IMR-90 (cell line): ENCODE measurements at regions not wholly inside any gene's neighbourhood (a gene's known extent, or its start where the extent isn't known, plus 50 kb on each side); places are given as distances from the start of the nearest gene placed in this dataset.

ENCODE experiments used
- CEBPB ChIP-seq: IDR thresholded peaks from 2 replicates; pipeline ENCODE4 v1.6.1; 2012; ENCODE audit warnings: low read depth, low read length, improper control_type of control experiment
- FOS ChIP-seq: fragments of 150-350 bp; IDR thresholded peaks from 2 replicates; pipeline ENCODE4 v1.6.1; 2016; ENCODE audit warnings: low read depth, low read length
- MAFK ChIP-seq: IDR thresholded peaks from 2 replicates; pipeline ENCODE4 v1.6.1; 2012; ENCODE audit warnings: low read depth, low read length, improper control_type of control experiment
- MXI1 ChIP-seq: IDR thresholded peaks from 2 replicates; pipeline ENCODE4 v1.6.1; 2012; ENCODE audit warnings: low read depth, mild to moderate bottlenecking, low read length, moderate library complexity, borderline replicate concordance
- POLR2A ChIP-seq: IDR thresholded peaks from 2 replicates; pipeline ENCODE4 v1.6.1; 2012; ENCODE audit warnings: mild to moderate bottlenecking, low read depth, low read length
- SMC3 ChIP-seq: fragments of 150-350 bp; IDR thresholded peaks from 2 replicates; pipeline ENCODE4 v1.6.1; 2016; ENCODE audit warnings: low read depth, mild to moderate bottlenecking, antibody characterized with exemption, low read length, moderate library complexity
- USF2 ChIP-seq: fragments of 150-350 bp; IDR thresholded peaks from 2 replicates; pipeline ENCODE4 v1.6.1; 2017; ENCODE audit warnings: mild to moderate bottlenecking, antibody characterized with exemption, low read length, low read depth
- TF ChIP-seq, protein P1 (sequence below): conservative IDR thresholded peaks from 2 replicates; pipeline ENCODE4 v1.5.1; 2012; ENCODE audit warnings: mild to moderate bottlenecking, low read depth, low read length, improper control_type of control experiment

DNA sequence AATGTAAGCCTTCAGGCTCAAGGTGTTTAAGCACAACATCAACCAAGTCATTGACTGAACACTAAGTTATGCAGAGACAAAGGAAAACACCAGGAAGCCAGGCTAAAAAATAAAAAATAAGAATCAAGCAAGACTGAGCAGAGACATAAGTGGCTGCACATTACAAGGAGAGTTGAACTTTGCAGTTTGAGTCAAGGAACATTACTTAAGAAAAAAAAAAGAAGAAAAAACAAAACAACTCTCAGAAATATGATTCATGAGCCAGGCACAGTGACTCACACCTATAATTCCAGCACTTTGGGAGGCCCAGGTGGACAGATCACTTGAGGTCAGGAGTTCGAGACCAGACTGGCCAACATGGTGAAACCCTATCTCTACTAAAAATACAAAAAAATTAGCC lies 168.1 kb downstream of the C16orf95 start:
- TF ChIP-seq, protein P1, sequence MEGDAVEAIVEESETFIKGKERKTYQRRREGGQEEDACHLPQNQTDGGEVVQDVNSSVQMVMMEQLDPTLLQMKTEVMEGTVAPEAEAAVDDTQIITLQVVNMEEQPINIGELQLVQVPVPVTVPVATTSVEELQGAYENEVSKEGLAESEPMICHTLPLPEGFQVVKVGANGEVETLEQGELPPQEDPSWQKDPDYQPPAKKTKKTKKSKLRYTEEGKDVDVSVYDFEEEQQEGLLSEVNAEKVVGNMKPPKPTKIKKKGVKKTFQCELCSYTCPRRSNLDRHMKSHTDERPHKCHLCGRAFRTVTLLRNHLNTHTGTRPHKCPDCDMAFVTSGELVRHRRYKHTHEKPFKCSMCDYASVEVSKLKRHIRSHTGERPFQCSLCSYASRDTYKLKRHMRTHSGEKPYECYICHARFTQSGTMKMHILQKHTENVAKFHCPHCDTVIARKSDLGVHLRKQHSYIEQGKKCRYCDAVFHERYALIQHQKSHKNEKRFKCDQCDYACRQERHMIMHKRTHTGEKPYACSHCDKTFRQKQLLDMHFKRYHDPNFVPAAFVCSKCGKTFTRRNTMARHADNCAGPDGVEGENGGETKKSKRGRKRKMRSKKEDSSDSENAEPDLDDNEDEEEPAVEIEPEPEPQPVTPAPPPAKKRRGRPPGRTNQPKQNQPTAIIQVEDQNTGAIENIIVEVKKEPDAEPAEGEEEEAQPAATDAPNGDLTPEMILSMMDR = no peak
- TF ChIP-seq FOS (no peak), MAFK (no peak), USF2 (no peak), MXI1 (no peak), POLR2A (no peak), SMC3 (no peak), CEBPB (no peak)
